MM.1S (cell line): ENCODE measurements at regions not wholly inside any gene's neighbourhood (a gene's known extent, or its start where the extent isn't known, plus 50 kb on each side); places are given as distances from the start of the nearest gene placed in this dataset.

Source experiments
- CTCF ChIP-seq: fragments of 300-600 bp; sonication (generic); IDR thresholded peaks from 2 replicates; pipeline ENCODE4 v1.5.1; 2016; ENCODE audit warnings: antibody characterized with exemption, low read length, mixed read lengths
- EZH2 ChIP-seq: fragments of 300-600 bp; sonication (generic); optimal IDR thresholded peaks from 2 replicates; pipeline ENCODE3; 2017; ENCODE audit warnings: low read depth, mild to moderate bottlenecking, antibody characterized with exemption, low read length, mixed read lengths
- EZH2phosphoT487 ChIP-seq: fragments of 300-600 bp; sonication (generic); IDR thresholded peaks from 2 replicates; pipeline ENCODE4 v1.6.1; 2018; ENCODE audit warnings: antibody characterized with exemption, low read length

GRCh38 chr1:193749868-193750267, 563.5 kb upstream of the B3GALT2 start:
- TF ChIP-seq CTCF (no peak), EZH2 (no peak), EZH2phosphoT487 (no peak)
